GM12872 (cell line): ENCODE measurements at regions not wholly inside any gene's neighbourhood (a gene's known extent, or its start where the extent isn't known, plus 50 kb on each side); places are given as distances from the start of the nearest gene placed in this dataset.

Source experiments
- CTCF ChIP-seq: IDR thresholded peaks from 3 replicates; pipeline ENCODE4 v1.5.1; 2011; ENCODE audit warnings: low read depth, mild to moderate bottlenecking, low read length, moderate library complexity; ENCODE audit not compliant: insufficient read depth

DNA sequence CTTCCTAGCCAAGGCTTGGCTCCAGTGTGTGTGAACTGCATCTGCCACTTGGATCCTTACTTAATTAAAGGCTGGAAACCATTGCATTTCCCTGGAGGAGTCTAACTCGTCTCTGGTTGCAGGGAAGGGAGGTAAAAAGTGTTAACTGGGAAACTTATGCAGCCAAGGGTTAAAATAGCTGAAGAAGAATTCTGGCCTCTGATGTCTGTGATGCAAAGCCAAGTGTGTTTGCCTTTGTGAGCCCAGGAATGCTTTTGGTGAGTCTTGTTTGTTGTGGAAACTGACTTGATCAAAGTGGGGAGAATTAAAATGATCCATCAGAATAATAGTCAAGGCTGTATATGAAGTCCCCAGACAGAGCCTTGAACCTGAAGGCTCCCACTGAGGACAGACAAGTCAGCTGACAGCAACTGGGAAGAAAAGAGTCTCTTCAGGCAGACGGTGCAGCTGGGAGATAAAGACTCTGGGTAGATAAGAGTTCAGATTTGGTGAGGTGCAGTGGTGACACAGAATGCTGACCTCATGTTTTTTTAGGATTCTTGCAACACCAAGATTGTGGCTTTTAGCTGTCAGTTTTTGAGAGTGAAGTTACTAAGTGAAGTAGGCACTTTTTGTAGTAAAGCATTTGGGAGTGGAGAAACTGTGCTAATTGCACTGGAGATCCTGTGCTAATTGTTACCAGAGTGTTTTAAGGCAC is 59.5 kb upstream of the WLS start:
- no peak for TF ChIP-seq CTCF

DNA sequence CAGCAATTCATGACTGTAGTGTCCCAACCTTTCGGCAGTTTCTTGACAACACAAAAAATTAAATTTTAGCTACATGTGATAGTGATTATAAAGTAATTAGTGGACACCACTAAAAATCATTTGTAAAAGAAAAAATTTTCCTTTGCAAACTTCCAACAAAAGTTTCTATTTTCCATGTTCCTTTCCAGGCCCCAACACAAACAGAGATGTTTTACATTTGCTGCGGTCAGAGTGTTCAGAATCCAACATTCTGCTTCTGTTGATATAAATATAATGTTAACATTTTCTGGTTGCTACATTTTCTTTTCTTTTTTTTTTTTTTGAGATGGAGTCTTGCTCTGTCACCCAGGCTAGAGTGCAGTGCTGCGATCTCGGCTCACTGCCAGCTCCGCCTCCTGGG is 54.9 kb upstream of the WLS start:
- TF ChIP-seq CTCF = no peak

- no peak for TF ChIP-seq CTCF
Observed at GRCh38 chr1:68285046-68285445, 52.7 kb upstream of the WLS start.

- TF ChIP-seq CTCF = 0 out of 3 replicates have a peak, but pooled peaks have one; percentile 5
Observed at GRCh38 chr1:68281946-68282615, 49.8 kb upstream of the WLS start.
